ENCODE measurements at regions not wholly inside any gene's neighbourhood (a gene's known extent, or its start where the extent isn't known, plus 50 kb on each side); places are given as distances from the start of the nearest gene placed in this dataset.

- TF ChIP-seq, protein P1, sequence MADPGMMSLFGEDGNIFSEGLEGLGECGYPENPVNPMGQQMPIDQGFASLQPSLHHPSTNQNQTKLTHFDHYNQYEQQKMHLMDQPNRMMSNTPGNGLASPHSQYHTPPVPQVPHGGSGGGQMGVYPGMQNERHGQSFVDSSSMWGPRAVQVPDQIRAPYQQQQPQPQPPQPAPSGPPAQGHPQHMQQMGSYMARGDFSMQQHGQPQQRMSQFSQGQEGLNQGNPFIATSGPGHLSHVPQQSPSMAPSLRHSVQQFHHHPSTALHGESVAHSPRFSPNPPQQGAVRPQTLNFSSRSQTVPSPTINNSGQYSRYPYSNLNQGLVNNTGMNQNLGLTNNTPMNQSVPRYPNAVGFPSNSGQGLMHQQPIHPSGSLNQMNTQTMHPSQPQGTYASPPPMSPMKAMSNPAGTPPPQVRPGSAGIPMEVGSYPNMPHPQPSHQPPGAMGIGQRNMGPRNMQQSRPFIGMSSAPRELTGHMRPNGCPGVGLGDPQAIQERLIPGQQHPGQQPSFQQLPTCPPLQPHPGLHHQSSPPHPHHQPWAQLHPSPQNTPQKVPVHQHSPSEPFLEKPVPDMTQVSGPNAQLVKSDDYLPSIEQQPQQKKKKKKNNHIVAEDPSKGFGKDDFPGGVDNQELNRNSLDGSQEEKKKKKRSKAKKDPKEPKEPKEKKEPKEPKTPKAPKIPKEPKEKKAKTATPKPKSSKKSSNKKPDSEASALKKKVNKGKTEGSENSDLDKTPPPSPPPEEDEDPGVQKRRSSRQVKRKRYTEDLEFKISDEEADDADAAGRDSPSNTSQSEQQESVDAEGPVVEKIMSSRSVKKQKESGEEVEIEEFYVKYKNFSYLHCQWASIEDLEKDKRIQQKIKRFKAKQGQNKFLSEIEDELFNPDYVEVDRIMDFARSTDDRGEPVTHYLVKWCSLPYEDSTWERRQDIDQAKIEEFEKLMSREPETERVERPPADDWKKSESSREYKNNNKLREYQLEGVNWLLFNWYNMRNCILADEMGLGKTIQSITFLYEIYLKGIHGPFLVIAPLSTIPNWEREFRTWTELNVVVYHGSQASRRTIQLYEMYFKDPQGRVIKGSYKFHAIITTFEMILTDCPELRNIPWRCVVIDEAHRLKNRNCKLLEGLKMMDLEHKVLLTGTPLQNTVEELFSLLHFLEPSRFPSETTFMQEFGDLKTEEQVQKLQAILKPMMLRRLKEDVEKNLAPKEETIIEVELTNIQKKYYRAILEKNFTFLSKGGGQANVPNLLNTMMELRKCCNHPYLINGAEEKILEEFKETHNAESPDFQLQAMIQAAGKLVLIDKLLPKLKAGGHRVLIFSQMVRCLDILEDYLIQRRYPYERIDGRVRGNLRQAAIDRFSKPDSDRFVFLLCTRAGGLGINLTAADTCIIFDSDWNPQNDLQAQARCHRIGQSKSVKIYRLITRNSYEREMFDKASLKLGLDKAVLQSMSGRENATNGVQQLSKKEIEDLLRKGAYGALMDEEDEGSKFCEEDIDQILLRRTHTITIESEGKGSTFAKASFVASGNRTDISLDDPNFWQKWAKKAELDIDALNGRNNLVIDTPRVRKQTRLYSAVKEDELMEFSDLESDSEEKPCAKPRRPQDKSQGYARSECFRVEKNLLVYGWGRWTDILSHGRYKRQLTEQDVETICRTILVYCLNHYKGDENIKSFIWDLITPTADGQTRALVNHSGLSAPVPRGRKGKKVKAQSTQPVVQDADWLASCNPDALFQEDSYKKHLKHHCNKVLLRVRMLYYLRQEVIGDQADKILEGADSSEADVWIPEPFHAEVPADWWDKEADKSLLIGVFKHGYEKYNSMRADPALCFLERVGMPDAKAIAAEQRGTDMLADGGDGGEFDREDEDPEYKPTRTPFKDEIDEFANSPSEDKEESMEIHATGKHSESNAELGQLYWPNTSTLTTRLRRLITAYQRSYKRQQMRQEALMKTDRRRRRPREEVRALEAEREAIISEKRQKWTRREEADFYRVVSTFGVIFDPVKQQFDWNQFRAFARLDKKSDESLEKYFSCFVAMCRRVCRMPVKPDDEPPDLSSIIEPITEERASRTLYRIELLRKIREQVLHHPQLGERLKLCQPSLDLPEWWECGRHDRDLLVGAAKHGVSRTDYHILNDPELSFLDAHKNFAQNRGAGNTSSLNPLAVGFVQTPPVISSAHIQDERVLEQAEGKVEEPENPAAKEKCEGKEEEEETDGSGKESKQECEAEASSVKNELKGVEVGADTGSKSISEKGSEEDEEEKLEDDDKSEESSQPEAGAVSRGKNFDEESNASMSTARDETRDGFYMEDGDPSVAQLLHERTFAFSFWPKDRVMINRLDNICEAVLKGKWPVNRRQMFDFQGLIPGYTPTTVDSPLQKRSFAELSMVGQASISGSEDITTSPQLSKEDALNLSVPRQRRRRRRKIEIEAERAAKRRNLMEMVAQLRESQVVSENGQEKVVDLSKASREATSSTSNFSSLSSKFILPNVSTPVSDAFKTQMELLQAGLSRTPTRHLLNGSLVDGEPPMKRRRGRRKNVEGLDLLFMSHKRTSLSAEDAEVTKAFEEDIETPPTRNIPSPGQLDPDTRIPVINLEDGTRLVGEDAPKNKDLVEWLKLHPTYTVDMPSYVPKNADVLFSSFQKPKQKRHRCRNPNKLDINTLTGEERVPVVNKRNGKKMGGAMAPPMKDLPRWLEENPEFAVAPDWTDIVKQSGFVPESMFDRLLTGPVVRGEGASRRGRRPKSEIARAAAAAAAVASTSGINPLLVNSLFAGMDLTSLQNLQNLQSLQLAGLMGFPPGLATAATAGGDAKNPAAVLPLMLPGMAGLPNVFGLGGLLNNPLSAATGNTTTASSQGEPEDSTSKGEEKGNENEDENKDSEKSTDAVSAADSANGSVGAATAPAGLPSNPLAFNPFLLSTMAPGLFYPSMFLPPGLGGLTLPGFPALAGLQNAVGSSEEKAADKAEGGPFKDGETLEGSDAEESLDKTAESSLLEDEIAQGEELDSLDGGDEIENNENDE (IDR thresholded peaks at IDR 0.05; ENCODE audit: insufficient replicate concordance, low read length), result no peak
- no peak for TF ChIP-seq JUN (IDR thresholded peaks at IDR 0.05; ENCODE audit: low read depth, low read length)
- no peak for TF ChIP-seq ASH2L (IDR thresholded peaks at IDR 0.05; ENCODE audit: low read length)
- TF ChIP-seq RBBP5 (IDR thresholded peaks at IDR 0.05; ENCODE audit: borderline replicate concordance, low read depth, low read length), result no peak
- no peak for TF ChIP-seq KDM1A (IDR thresholded peaks at IDR 0.05; ENCODE audit: borderline replicate concordance, low read length)
- TF ChIP-seq TAF7 (optimal IDR thresholded peaks at IDR 0.05; ENCODE audit: borderline replicate concordance, low read depth, low read length), result no peak
- no peak for TF ChIP-seq SIN3A (conservative IDR thresholded peaks at IDR 0.05 in 1 of 2, IDR thresholded peaks at IDR 0.05 in 1 of 2; ENCODE audit: low read depth in 1 of 2, low read length in 2 of 2)
- TF ChIP-seq MAX (IDR thresholded peaks at IDR 0.05), result no peak
Observed at GRCh38 chr1:47621483-47621882, 183.6 kb downstream of the FOXD2 start (continued).

All from H1 (cell line).